ENCODE measurements at regions not wholly inside any gene's neighbourhood (a gene's known extent, or its start where the extent isn't known, plus 50 kb on each side); places are given as distances from the start of the nearest gene placed in this dataset.

DNA sequence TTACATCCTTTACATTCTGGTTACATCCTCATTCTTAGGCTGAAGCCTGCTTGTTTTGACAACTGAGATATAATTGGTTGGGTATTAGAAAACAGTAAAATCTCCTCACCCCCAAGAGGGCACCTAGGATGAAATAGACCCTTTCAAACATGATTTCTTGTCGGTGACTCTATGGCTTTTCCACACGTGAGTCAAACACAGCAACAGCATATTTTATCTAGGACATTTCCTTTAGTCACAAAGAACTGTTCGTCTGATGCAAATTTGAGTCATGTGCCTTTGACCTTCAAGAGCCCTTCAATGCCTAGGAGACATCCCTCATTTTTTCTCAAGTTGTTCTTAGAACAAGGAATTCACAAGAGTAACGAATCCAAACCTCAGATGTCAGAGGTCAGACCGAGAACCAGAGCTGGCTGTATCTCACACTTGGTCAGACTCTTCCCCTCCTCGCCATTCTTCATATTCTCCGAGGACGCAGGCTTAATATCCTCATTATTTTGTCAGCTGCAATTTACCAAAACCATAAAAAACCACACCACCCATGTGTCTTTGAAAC lies 60.5 kb upstream of the ALKAL2 start:
- no peak for DNase-seq (ENCODE audit: low spot score)

DNA sequence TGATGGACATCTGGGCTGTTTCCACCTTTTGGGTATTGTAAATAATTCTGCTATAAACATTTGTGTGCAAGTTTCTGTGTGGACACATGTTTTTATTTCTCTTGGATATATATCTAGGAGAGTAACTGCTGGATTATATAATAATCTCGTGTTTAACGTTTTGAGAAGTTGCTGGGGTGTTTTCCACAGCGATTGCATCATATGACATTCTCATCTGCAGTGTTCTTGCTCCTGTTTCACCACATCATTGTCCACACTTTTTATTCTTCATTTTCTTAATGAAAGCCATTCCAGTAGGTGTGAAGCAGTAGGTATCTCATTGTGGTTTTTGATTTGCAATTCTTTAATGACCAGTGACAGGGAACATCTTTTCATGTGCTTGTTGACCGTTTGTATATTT lies 56.9 kb upstream of the ALKAL2 start:
- no peak for DNase-seq (ENCODE audit: low spot score)

DNA sequence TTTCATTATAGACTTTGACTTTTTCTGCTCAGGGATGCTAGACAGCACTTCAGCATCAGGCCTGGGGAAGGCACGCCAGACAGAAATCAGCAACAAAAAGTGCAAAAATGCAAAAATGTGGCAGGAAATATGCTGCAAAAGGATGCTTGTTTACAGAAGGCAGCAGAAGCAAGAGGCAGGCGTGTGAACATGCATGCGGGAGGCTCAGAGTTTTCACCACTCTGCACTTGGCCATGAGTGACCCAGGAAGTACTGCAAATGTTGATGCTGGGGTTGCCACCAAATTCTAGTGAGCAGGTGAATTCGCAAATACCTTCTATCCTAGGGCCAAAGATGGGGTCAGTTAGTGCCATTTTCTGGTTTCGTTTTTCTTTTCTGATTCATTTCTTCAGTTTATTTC lies 55.5 kb upstream of the ALKAL2 start:
- DNase-seq (ENCODE audit: low spot score) = no peak

DNA sequence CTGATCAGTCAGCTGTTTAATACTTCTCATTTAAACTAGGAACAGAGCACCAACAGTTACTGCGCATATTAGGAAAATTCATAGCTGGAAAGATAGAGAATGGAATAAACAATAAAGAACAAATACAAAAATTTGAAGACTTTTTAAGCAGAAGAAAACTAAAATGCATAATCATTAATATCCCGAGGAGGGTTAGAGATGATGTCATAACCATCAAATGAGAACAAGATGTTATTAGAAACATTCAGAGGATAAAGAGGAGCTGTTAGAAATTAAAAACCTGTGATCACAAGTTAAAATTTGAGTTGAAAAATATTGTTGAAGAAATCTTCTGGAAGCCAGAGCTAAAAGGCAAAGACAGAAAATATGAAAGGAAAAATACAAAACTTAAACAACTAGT lies 54.0 kb upstream of the ALKAL2 start:
- no peak for DNase-seq (ENCODE audit: low spot score)

DNA sequence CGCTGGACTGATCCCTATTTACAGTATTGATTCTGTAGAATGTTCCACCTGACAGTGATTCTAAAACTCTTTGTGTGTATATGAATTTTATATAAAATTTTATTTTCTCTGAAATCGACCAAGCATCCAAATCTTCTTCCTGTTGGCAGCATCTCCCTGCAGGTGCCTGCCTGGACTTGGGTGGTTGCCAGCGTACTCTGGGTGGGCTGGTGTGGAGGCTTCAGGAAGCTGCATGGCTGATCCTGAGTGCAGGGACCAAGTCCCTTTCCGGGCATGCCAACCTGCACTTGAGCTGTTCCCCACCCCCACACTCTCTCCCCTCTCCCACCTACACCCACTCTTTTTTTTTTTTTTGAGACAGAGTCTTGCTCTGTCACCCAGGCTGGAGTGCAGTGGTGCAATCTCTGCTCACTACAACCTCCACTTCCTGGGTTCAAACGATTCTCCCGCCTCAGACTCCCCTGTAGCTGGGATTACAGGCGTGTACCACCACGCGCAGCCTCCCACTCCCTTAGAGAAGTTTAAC lies 53.2 kb upstream of the ALKAL2 start:
- DNase-seq (ENCODE audit: low spot score) = no peak
